Limb (tissue), 2 donors: ENCODE measurements at regions not wholly inside any gene's neighbourhood (a gene's known extent, or its start where the extent isn't known, plus 50 kb on each side); places are given as distances from the start of the nearest gene placed in this dataset.
A peak's percentile ranks its signal among the peaks of the same experiment; 100 is the strongest.
"Not testable (repeated sequence)": the region's sequence is repeated elsewhere in the genome, so short reads cannot be mapped to it uniquely, and the experiment has no call there.

Experiments used
- DNase-seq, 2 donors: peaks; one replicate each; pipeline ENCODE4 v3.0.0-alpha.2; 2016; ENCODE audit errors: extremely low spot score in 2 of 2

DNA sequence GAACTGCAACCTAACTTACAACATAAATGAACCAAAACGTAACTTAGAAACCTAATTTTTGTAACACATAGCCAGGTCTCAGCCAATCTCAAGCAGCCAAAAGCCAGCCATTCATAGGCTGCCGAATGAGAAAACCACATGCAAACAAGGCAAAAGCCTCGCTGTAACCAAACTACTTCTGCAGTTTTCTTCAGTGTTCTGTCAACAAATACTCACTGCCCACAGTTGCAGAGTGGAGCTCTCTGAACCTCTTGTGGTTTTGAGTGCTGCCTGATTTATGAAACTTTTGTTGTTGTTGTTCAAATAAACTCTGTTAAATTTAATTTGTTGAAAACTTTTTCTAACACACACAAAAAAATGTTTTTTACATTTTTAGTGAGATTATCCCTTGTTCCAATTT, 251.2 kb downstream of the PAPSS1 start:
- no peak for DNase-seq

GRCh38 chr4:107468156-107468555, 251.9 kb downstream of the PAPSS1 start:
- DNase-seq = no peak

DNA sequence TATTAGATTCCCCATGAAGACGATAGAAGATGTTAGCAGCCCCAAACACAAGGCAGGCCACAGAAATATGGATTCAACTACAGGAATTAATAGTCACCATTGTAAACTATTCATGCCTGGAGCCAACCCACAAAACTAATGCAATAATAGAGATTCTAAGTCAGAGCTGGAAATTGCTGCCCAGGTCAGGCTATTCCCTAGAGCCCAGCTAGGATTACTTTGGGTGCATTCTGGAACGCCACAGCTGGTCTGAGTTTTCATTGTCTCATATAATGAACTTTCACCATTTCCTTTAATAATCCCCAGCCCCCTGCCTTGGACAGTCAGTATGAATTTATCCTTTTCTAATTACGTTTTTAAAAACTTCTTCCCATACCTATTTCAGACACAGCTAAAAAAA, 252.6 kb downstream of the PAPSS1 start:
- no peak for DNase-seq

DNA sequence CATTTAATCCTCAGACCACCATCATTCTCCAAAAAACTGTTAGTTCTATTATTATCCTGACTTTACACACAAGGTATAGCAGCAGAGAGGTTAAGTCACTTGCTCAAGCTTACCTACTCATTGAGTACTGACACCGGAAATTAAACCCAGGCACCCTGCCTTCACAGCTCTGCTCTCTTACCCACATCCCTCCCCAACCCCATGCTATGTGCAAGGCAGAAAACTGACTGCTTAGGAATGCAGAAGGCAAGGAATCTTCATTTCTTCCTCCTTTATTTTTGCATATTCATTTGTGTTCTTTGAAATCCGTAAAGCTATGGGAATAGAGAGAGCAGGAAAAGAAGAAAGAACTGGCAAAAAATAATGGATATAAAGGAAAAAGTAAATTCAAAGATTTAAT, 261.8 kb downstream of the PAPSS1 start:
- DNase-seq = no peak

GRCh38 chr4:107453987-107454386, 266.0 kb downstream of the PAPSS1 start:
- no peak for DNase-seq

DNA sequence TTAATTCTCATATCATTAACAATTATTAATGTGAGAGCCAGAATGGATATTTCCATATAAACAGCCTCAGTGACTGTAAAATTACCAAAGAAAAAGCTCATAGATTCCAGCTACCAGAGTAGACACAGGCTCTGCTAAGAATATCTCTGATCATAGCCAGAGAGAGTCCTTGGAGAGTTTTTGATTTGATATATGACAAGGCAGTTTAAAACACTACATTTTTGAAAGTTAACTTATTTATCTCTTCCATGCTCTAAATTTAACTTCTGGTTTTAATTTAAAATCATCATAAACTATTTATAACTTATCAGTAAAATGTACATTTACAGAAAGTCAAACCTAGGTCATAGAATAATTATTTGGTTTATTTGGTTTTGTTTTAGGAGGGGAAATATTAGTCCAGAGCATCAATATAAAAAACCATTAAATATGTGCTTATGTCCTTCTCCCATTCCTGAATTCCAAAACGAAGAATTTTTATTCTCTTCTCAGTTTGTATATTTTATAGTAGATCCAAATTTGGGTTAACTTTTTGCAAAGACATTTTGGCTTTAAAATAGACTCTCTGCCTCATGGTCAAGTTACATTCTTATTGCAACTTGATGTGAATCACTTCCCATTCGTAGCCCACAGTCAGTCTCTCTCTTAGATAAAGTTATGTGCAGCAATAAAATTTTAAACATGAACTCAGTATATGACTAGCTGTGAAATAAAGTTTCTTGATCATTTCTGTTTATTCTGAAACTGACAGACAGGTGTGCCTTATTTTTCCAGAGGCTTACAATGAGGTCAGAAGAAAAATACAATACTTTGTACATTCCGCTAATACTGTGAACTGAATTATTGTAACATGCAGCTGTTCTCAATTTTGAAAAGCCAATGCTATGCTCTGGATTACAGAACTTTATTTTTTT, 267.1 kb downstream of the PAPSS1 start:
- peak in 1 of 2 donors; percentile 47 for DNase-seq

GRCh38 chr4:107449611-107450369, 270.2 kb downstream of the PAPSS1 start:
- DNase-seq = peak in 1 of 2 donors; percentile 30

DNA sequence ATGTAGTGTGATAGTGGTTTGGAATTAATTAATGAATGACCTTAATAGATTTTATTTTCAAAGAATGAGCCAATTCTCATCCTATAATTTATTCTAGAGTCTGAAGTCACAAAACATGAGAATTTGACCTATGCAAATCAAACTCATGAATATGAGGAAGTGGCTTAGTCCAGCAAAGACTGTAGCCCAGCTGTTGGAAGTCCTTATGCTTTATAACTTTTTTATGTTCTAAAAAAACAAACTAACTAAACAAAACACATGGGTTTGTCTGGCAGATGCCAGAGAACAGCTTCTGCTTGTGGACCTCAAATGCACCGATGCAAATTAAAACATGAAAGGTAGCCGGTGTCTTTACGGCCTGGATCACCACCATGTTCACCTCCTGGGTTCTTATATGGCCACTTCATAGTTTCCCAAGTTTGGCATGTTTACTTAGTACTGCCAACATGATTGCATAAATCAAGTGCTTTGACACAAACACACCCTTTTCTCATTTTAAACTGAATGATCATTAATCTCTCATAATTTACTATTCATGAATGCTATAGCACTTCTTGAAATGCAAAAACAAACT, 277.4 kb downstream of the PAPSS1 start:
- no peak for DNase-seq

GRCh38 chr4:107439401-107439800, 280.6 kb downstream of the PAPSS1 start:
- no peak for DNase-seq

- not testable (repeated sequence) for DNase-seq
Observed at GRCh38 chr4:107436471-107436870, 283.6 kb downstream of the PAPSS1 start.

DNA sequence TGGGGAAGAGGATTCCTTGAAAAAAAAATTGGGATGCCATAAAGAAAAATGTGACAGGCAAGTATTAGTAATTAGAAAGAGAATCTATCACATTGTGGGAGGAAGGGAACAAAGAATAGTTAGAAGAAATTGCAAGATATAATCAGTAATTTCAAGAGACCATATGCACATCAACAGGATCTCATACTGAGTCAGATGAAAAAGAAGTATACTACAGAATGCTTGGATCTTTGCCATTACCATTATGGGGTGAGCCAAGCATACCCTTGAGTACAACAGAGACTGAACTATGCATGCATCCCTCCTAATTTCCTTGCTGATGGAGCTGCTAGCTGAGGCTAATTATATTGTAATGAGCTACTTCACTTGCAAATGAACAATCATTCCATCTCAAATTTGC, 287.6 kb downstream of the PAPSS1 start:
- DNase-seq = no peak

DNA sequence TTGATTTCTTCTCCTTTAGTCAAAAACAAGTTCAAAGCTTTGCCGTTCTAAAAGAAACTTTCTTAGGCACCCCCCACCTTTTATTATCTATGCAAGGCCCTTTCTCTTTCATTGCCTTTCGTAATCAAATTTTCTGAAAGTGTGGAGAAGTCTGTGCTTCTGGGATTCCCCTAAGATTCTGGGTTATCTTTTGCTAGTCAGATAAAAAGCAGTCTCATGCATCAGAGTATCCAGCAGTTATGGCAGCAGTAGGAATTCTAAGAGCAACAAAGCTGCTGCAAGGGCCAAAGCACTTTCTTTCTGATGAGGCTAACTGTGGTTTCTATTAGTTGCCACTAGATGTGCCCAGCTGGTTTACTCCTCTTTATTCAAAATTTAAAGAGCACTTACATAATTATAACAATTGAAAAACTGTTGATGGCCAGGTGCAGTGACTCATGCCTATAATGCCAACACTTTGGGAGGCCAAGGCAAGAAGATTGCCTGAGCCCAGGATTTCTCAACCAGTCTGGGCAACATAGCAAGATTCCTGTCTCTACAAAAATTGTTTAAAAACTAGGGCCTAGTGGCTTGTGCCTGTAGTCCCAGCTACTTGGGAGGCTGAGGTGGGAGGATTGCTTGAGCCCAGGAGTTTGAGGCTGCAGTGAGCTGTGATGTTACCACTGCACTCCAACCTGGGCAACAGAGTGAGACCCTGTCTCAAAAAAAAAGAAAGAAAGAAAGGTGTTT, 296.2 kb downstream of the PAPSS1 start:
- DNase-seq = no peak

DNA sequence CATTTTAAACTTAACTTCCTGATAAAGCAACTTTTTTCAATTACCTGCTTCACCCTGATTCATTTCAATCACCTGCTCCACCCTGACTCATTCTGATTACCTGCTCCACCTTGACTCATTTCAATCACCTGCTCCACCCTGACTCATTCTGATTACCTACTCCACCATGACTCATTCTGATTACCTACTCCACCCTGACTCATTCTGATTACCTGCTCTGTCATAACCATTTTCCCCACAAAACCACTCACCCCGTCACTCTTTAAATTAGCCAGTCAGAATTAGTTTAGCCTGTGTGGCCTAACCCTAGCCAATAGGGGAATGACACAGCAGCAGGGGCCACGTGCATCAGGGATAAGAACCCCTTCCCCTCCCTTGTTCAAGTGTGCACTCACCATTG, 300.5 kb downstream of the PAPSS1 start:
- DNase-seq = not testable (repeated sequence)

DNA sequence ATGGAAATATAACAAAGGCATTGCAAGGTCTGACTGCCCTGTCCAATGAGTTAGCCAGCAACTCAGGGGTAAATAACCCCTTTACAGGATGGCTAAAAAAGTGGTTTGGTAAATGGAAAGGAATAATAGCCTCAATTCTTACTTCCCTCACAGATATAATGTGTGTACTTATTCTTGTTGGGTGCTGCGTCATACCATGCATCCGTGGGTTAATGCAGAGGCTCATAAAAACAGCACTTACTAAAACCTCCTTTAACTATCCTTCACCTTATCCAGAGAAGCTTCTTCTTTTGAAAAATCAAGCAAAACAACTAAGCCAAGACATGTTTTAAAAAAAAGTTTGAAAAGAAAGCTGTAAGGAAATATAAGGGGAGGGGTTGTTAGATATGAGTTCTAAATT, 301.0 kb downstream of the PAPSS1 start:
- no peak for DNase-seq

DNA sequence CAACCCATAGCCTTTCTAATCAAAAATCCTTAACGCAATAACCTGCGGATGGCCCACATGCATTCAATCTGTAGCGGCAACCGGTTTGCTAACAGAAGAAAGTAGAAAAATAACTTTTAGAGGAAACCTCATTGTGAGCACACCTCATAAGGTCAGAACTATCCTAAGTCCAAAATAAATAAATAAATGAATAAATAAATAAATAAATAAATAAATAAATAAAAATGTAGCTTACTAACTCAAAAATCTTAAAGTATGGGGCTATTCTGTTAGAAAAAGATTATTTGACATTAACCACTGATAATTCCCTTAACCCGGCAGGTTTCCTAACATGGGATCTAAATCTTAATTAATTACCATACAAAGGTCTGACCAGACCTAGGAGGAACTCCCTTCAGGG, 304.5 kb downstream of the PAPSS1 start:
- not testable (repeated sequence) for DNase-seq

- DNase-seq = not testable (repeated sequence)
Observed at GRCh38 chr4:107409872-107410271, 310.2 kb downstream of the PAPSS1 start.

GRCh38 chr4:107408968-107409367, 311.1 kb downstream of the PAPSS1 start:
- DNase-seq = no peak

DNA sequence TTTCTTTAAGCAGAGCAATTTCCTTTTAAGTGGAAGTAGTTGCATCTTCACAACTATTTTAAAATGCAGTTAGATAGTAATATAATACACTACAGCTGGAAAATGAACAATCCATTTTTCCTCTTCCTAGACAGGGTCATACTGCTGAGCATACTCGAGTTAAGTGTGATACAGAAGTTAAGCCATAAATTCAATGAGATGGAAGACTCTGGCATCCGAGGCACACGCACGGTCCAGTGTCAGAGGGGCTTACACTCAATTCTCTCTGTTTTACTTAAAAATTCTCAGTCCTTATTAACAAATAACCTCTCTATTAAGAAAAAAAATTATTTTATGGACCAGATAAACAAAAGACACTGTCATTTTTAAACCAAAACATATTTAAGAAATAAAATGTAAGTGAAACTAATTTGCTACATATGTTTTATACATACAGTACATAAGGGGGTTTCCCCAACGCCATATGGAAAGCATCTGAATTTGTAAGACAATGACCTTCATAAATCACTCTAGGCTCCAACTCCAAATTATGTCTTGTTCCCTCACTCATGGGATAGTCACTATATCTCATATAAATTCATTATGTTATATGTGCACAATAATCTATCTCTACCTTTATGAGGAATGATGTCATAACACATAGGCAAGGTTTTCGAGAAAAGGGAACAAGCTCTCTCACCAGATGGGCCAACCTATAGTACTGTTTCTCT, 315.3 kb downstream of the PAPSS1 start:
- peak in 1 of 2 donors; percentile 77 for DNase-seq

DNA sequence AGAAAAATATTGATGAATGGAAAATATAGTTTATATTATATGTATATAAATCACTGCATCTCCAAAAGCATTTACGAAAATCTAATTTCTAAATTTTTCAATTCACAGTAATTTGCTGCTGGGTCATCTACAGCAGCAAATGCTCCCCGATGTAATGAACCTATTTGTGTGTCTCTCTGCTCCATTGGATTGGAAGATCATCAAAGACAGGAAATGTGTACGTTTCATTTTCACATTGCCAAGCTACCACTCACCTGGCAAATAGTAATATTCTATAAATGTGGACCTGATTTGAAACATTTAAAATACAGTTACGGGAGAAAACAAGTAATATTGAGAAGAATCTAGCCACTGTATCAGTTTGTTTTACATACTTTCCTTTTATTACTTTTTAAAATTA, 317.7 kb downstream of the PAPSS1 start:
- no peak for DNase-seq

- no peak for DNase-seq
Observed at GRCh38 chr4:107392951-107393350, 327.1 kb downstream of the PAPSS1 start.

- no peak for DNase-seq
Observed at GRCh38 chr4:107392380-107392779, 327.7 kb downstream of the PAPSS1 start.
